ENCODE measurements at regions not wholly inside any gene's neighbourhood (a gene's known extent, or its start where the extent isn't known, plus 50 kb on each side); places are given as distances from the start of the nearest gene placed in this dataset.

GRCh38 chr1:102102276-102102780 is 105.6 kb upstream of the OLFM3 start:
- no peak for TF ChIP-seq CTCF (IDR thresholded peaks at IDR 0.05)
- no peak for TF ChIP-seq CBX8 (IDR thresholded peaks at IDR 0.05)
- no peak for TF ChIP-seq USF2 (IDR thresholded peaks at IDR 0.05)
- TF ChIP-seq ESRRA (IDR thresholded peaks at IDR 0.05; ENCODE audit: borderline replicate concordance, low read length), result no peak
- TF ChIP-seq MAZ (IDR thresholded peaks at IDR 0.05; ENCODE audit: borderline replicate concordance, low read depth, low read length), result no peak
- no peak for TF ChIP-seq BCL3 (IDR thresholded peaks at IDR 0.05)
- TF ChIP-seq HDAC2 (IDR thresholded peaks at IDR 0.05), result no peak
